NCI-H82 treated with DMSO at 0.1 percent for 48 hours (cell line): ENCODE measurements at regions not wholly inside any gene's neighbourhood (a gene's known extent, or its start where the extent isn't known, plus 50 kb on each side); places are given as distances from the start of the nearest gene placed in this dataset.
"Not testable (repeated sequence)": the region's sequence is repeated elsewhere in the genome, so short reads cannot be mapped to it uniquely, and the experiment has no call there.

Experiments
- DNase-seq: peaks from one replicate; lab custom pipeline; 2025; ENCODE audit not compliant: unreplicated experiment; lab: John Stamatoyannopoulos, UW

DNA sequence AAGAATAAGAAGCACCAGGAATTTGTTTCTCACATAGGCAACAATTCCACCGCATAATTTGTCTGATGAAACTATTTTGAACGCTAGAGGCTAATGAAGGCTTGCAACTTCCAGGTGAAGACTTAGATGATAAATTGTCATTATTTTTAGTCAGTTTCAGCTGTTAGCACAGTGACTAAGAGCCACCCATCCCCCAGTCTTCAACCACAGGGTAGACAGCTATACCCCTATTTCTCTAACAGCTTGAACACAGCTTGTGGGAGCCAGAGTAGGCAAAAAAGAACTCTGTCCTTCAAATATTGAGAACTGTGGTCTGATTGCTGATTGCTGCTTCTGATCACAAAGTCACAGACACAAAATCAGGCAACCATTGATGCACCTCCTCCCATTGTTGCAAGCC, 1124.8 kb upstream of the PRR20A start:
- no peak for DNase-seq

- no peak for DNase-seq
Measured at GRCh38 chr13:56019606-56020005, 1121.1 kb upstream of the PRR20A start.

- DNase-seq = no peak
Measured at GRCh38 chr13:56020425-56020824, 1120.3 kb upstream of the PRR20A start.

- no peak for DNase-seq
Measured at GRCh38 chr13:56039992-56040391, 1100.7 kb upstream of the PRR20A start.

DNA sequence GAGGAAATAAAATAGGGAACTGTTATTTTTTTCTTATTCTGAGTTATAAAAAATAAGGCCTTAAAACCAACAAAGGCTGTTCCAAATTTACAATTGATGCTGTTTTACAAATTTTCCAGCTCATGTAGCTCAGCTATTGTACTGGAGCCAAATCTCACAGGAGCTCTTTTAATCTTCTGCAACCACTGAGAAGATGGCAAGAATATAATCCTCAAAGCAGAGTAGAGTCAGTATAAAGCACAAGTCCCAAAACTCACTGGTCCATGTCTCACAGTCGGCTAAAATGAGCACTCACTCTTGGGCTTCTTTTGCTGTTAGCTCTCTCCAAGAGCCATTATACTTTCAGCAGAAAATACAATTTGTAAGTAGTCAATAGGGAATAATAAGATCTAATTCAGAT, 1074.4 kb upstream of the PRR20A start:
- peak; percentile 66 for DNase-seq

- no peak for DNase-seq
Measured at GRCh38 chr13:56102641-56103040, 1038.1 kb upstream of the PRR20A start.

DNA sequence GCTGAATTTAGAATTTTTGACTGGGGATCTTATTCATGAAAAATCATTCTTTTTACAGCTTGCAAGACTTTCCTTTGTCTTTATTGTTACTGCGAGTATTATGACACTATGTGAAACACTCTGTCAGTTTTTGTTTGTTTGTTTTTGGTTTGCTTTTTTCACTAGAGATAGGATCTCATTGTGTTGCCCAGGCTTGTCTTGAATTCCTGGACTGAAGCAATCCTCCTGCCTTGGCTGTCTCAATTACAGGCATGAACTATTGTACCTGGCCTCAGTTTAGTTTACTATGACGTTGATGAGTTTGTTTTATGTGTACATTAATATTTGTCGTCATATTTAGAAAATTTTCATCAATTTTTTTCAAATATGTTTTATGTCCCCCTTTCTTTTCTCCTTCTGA, 1030.0 kb upstream of the PRR20A start:
- no peak for DNase-seq

DNA sequence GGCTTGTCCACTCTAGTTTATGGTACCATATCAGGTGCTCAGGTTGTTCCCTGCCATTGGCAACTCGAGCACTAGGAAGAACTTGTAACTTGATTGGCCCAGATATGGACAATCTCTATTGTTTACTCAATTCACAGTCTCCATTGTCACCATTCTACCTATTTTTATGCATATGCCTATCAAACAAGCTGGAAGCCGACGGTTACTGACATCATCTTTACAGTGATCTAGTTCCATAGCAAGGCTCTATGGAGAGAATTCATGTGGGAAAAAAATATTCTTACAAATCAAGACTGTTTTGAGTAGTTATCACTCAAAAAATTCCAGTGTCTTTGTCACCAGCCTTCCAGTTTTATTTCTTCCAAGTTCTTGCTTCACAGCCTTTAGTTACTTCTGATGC, 1006.2 kb upstream of the PRR20A start:
- no peak for DNase-seq

GRCh38 chr13:56166864-56167263, 973.9 kb upstream of the PRR20A start:
- DNase-seq = no peak

DNA sequence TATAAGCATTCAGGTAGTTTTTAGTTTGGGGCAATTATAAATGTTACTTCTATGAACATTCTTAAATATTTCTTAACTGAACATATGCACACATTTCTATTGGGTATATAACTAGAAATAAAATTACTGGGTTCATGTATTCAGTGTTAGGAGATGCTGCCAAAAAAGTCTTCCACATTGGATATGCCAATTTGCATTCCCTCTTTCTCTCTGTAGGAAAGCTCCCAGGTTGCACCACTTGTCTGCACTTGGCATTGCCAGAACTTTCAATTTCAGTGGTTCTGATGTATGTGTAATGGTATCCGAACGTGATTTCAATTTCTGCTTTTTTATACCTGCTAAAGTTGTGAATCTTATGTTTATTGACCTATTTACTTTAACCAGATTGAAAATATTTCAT, 972.1 kb upstream of the PRR20A start:
- DNase-seq = no peak

DNA sequence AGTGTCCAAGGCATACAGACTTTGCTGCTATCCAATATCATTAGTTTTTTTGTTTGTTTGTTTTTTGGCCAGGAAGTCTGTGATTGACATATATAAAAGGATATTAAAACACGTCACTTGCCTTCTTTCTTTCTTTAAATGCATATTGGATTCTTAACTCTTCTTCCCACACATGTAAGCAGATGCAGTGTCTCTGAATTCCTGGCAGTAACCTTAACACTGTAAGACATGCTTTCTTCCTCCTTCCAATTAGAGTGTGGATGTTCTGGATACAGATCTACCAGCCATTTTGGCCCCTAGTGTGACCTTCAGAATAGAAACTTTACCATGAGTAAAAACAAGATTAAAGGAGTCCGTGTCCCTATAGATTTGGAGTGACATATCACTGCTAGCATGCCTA, 967.4 kb upstream of the PRR20A start:
- no peak for DNase-seq

DNA sequence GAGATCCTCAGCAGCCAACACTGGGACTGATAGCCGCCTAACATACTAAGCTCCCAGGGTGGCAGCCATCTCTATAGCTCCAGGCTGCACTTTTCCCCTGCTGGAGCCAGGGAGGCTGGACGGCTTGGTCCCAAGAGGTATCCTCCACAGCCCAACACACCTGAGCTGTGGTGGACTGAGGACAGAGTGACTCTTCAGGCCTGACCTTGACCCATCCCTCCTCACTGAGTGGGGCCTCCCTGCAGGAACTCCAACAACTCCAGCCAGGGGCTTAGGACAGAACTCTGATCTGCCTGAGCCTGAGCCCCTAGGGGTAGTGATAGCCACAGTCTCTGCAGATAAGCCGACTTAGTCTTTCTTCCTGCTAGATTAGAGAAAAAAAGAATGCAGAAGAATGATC, 958.1 kb upstream of the PRR20A start:
- DNase-seq = no peak

DNA sequence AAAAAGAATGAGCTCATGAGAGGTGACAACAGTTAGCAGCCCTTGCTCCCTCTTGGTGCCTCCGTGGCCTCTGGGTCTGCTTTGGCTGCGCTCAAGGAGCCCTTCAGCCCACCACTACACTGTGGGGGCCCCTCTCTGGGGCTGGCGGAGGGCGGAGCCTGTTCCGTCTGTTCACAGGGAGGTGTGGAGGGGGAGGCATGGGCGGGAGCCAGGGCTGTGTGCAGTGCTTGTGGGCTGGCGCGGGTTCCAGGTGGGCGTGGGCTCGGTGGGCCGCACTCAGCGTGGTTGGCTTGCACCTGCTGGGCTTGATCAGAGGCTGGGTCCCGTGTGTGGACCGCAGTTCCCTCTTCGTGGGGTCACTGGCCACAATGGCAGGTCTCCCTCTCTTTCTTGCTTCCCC, 953.4 kb upstream of the PRR20A start:
- DNase-seq = no peak

DNA sequence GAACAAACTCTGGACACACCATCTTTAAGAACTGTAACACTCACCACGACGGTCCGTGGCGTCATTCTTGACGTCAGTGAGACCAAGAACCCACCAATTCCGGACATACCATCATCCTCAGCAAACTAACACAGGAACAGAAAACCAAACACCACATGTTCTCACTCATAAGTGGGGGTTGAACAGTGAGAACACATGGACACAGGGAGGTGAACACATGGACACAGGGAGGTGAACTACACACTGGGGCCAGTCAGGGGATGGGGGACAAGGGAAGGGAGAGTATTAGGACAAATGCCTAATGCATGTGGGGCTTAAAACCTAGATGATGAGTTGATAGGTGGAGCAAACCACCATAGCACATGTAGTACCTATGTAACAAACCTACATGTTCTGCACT, 952.1 kb upstream of the PRR20A start:
- not testable (repeated sequence) for DNase-seq

GRCh38 chr13:56189439-56189838, 951.3 kb upstream of the PRR20A start:
- no peak for DNase-seq

DNA sequence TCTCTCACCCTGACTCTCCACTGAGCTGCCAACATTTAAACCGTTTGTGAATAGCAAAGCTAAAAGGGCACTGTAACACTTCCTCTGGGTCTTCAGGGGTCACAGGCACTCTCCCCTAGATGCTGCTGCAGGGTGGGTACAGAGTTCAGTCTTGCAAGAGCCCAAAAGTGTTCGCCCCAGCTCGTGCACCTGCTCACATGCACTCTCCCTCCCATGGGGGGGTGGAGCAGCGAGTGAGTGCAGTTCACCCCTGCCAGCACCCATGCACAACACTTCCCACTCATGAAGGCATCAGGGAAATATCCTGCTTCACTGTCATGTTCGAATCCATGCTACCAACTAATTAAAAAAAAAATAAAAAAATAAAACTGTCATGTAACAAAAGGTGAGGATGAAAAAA, 950.7 kb upstream of the PRR20A start:
- DNase-seq = no peak

- no peak for DNase-seq
Measured at GRCh38 chr13:56198350-56198749, 942.4 kb upstream of the PRR20A start.

GRCh38 chr13:56201834-56202233, 938.9 kb upstream of the PRR20A start:
- DNase-seq = no peak

GRCh38 chr13:56216221-56216620, 924.5 kb upstream of the PRR20A start:
- no peak for DNase-seq

DNA sequence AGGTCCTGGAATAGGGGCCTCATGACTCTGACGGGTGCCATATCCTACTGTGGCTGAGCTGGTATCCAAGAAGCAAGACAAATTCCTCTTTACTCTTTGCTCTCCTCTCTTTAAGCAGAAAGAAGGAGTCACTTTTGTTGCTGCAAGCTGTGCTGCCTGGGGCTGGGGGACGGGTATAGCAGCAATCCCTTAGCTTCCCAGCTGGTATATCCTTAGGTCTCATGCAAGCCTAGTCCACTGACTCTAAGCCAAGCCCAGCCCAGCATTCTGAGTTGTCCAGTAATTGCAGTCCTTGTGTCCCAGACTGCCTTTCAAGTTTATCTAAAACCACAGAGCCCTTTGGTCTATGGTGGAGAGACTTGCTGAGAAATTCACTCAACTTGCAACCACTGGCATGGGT, 893.0 kb upstream of the PRR20A start:
- no peak for DNase-seq

DNA sequence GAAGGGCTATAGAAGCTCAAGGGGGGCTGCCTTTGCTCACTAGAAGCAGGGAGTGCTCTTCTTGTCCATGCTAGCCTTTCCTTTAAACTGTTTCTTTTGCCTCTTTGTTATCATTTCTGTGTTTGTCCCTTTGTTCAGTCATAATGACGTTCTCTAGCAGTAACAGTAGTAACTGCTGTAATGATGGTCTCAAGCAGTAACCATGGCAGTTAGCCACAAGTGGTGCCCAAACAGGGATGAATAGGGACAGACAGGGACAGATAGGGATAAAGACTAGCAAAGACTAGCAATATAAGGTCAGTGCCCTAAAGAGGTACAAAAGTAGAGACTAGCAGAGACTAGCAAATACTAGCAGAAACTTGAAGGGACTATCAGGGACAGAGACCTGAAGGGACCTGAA, 869.0 kb upstream of the PRR20A start:
- no peak for DNase-seq

DNA sequence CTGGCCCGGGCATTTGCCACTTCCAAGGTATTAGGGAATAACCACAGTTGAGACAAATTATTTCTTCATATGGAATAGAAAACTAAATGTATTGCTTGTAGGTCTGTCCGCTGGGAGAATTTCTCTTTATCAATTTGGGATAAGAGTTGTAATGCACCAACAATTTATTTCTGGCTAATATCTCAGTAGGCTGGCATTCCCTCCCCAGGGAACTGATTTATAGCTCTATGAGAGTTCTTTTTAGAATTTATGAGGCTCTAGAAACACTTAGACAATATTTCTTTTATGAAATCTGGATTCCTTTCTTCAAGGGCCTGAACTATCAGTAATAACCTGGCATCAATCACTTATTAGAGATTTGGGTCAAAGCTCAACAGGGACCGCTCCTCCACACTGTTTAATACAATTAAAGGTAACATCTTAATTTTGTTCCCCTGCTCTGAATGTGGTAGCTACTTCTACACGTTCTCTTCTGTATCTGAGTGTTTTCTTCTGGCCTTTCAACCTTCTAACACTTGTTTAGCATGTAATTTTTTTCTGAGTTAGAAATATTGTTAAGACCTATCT, 857.4 kb upstream of the PRR20A start:
- no peak for DNase-seq

- no peak for DNase-seq
Measured at GRCh38 chr13:56299650-56300049, 841.1 kb upstream of the PRR20A start.

DNA sequence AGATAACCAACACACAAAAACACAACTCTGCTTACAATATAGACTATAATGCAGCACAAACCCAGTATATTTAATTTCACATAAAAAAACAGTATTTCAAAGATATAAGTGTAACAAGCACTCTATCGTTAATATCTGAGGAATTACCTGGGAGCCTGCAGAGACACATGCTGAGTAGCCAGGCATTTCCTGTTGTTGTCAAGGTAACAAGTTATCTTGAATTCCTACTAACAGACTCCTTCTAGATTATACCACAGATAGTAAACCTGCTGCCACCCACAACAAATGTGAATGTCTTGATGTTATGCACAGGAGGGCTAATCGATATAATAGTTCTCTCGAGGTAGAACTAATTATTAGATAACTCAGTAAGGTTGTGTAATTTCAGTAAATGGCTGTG, 826.0 kb upstream of the PRR20A start:
- DNase-seq = no peak
